Posterior vena cava (tissue), 2 donors: ENCODE measurements at regions not wholly inside any gene's neighbourhood (a gene's known extent, or its start where the extent isn't known, plus 50 kb on each side); places are given as distances from the start of the nearest gene placed in this dataset.

ENCODE experiments used
- DNase-seq: peaks from one replicate; pipeline ENCODE4 v3.0.0-alpha.2; 2020; ENCODE audit warnings: low spot score
- intact Hi-C, 2 donors: fragments of 100-400 bp; cut with DNase I; formaldehyde crosslinking; loops; one replicate each; pipeline versions ENCODE4 v1.14.1 to v1.14.2; 2022 to 2023
- donor health status: DM: yes; HTN: yes; CAD: no.
- donor health status: DM: yes; HTN: yes; CAD: no.

GRCh38 chr7:36076074-36076473, 77.0 kb upstream of the EEPD1 start:
- no peak for DNase-seq
- intact Hi-C loops = no loop called here

GRCh38 chr7:36078816-36079360, 74.2 kb upstream of the EEPD1 start:
- no peak for DNase-seq
- intact Hi-C loops = no loop called here

- intact Hi-C loops = no loop called here
- DNase-seq = no peak
Observed at GRCh38 chr7:36079446-36080025, 73.5 kb upstream of the EEPD1 start.

GRCh38 chr7:36080843-36081242, 72.2 kb upstream of the EEPD1 start:
- intact Hi-C loops = no loop called here
- DNase-seq = no peak

DNA sequence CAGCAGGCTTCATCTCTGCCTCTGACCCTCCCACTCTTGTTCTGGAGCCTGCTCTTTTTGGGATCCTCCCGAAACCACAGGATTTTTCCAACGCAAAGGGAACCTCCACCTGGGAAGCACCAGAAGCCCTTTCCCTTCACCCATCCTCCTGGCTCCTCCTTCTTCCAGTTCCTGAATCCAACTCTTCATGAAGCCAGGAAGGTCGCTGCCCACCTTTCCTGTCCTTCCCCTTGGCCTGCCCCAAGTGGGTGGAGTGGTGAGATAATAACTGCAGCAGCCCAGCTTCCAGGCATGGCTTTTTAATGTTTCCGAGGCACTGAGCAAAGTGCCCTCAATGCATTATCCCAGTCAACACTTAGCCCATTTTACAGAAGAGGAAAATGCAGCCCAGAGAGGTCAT, 70.8 kb upstream of the EEPD1 start:
- DNase-seq = no peak
- intact Hi-C loops = no loop called here

GRCh38 chr7:36082910-36083309, 70.1 kb upstream of the EEPD1 start:
- DNase-seq = no peak
- intact Hi-C loops = no loop called here

DNA sequence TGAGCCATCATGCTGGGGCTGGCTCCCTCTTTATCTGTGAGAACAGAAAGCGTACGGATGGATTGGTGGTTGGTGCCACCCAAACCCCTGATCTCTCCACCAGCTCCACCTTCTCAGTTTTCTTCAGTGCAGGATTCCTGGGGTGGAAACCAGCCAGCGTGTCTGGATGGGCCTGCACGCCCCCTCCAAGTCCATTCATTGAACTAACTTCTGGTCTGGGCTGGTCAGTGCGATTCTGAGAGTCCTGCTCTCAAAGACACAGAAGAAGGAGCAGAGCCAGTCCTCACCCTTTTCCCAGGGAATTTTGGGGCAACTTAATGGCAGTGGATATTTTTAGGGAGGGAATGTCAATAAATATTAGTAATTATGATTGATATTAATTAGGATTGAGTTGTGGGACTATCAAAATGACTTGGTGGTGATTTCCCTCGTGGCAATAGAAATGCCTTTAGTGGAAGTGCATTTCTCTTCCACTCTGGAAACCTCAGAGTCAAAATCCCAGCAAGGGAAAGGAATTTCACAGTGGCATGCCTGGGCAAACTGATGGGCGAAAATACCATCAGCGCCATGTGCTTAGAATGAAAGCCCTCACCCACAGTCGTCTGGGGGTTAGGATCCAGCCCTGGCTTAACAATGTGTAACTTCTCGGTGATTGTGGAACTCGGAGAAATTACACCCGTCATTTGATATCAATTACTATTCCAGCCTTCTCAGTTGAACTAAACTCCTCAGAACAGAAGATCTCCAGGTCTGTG, 69.3 kb upstream of the EEPD1 start:
- intact Hi-C loops = no loop called here

GRCh38 chr7:36084485-36085091, 68.5 kb upstream of the EEPD1 start:
- DNase-seq = no peak

More for the DNA sequence above, 69.3 kb upstream of the EEPD1 start:
- DNase-seq = no peak

GRCh38 chr7:36085096-36085495, 68.0 kb upstream of the EEPD1 start:
- DNase-seq = no peak
- intact Hi-C loops = no loop called here

More at GRCh38 chr7:36084485-36085091, 68.5 kb upstream of the EEPD1 start:
- intact Hi-C loops = no loop called here

DNA sequence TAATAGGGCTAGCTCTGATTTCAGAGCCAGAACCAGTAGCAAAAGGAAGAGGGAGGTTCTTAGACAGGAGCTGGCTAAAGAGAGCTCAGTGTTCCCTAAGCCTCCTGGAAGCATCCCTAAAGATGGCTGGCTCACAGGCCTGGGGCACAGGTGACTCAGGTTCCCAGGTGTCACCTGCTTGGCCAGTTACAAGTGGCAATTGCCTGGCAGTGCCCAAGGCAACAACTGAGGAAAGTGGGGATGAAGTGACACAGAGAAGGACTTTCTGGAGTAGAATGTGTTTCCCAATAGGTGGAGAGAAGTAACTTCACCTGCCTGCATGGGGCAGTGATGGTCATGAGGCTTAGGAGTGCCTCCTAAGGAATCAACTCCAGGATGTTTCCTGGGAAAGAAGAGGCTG, 66.5 kb upstream of the EEPD1 start:
- intact Hi-C loops = no loop called here
- DNase-seq = no peak

DNA sequence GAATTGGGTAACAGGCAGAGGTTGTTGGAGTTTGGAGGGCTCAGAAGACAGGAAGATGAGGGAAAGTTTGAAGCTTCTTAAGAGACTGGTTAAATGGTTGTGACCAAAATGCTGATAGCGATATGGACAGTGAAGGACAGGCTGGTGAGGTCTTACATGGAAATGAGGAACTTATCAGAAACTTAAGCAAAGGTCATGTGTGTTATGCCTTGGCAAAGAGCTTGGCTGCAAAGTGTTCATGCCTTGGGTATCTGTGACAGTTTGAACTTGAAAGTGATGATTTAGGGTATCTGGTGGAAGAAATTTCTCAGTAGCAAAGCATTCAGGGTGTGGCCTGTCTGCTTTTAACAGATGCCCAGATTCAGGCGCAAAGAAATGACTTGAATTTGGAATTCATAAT, 64.5 kb upstream of the EEPD1 start:
- DNase-seq = no peak
- intact Hi-C loops = no loop called here

DNA sequence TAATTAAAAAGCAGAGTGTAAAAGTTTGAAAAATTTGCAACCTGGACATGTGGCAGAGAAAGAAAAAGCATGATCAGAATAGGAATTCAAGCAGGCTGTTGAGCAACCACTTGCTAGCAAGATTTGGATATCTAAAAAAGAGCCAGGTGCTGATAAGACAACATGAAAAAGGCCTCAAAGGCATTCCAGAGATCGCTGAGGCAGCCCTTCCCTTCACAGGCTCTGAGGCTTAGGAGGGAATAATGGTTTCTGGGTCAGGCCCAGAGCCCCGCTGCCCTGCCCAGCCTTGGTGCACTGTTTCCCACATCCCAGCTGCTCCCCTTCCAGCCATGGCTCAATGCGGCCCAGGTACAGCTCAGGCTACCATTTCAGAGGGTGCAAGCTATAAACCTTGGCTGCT, 64.1 kb upstream of the EEPD1 start:
- intact Hi-C loops = no loop called here
- no peak for DNase-seq

DNA sequence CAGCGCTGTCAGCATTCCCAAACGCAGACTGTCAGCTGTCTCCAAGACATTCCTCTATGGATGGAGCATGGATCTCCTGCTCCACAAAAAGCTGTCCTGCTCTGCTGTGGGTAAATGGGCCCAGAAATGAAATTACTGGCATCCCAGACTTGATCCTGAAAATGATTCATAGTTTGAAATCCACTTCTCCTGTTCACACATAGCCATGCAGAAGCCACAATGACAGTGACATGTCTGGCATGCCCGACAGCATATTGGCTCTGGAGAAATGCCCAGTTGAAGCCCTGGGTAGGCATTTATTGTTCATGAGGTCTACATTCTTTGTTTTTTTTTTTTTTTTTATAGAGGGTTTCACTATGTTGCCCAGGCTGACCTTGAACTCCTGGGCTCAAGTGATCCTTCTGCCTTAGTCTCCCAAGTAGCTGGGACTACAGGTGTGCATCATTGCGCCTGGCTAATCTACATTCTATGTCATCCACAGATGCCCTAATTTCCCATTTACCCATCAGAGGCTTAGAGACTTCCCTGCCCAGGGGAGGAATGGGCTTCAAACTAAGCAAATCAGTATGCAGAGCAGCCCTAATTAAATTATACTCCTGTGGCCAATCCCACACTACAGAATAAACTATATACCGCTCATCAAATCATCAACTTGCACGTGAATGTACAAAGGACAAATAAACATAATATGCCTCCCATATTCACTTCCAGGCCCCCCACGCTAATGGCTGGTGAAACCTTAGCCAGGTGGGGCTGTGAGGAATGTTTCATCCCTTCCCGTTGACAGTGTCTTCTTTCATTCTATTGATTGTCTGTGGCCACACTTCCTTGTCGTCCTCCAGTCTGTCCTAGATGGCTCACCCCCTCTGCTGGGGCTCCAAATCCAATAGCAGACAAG, 61.8 kb upstream of the EEPD1 start:
- DNase-seq = no peak
- intact Hi-C loops = no loop called here

DNA sequence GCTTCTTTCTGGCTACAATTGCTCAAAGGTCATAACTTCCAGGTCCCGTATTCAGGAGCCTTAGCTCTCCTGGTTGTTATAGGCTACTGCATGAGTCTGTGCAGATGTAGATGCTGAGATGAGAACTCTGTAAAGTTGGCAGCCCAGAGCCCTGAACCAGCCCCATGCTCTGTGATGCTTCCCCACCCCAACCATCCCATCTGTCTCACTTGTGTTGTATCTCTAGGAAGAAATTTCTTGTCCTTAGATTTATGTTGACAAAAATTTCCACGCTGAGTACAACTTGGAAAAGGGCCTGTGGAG, 61.2 kb upstream of the EEPD1 start:
- no peak for DNase-seq
- intact Hi-C loops = no loop called here

DNA sequence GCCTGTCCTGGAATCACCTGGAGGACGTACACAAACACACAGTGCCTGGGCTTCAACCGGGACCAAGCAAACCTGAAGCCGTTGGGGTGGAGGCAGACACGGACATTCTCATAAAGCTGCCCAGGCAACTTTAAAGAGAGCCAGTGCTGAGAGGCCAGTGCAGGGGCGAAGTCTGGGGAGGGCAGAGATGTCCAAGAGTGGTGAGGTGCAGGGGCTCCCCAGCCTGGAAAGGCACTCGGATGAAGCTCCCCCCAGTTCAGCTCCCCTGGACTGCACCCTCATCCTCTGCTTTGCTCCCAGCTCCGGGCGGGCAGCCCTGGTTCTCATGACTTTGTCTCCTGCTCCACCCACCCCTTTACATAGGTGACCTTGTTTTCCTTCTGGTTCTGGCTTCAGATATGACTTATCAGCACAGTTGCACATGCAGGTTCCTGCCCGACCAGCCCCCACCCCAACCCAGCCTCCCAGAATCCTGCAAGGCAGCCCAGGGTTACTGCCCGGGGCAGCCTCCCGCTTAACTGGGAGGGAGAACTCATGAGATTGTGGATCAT, 60.8 kb upstream of the EEPD1 start:
- DNase-seq = no peak
- intact Hi-C loops = no loop called here

- intact Hi-C loops = no loop called here
- DNase-seq = no peak
Observed at GRCh38 chr7:36096460-36097095, 56.5 kb upstream of the EEPD1 start.

DNA sequence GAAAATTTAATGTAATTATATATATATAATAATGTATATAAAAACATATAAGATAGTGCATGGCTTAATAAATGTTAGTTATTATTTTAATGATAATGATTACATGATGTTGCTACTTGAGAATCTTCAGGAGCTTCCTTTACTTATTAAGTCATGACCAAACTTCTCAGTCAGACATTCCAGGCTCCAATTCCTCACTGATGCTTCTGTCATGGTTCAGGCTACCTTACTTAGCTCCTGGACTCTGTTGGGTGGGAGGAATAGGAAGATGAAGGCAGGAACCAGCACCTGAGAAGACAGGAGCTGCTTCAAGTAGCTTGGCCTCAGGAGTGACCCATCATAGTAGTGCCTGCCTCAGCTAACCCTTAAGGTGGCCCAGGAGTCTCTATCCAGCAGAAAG, 55.0 kb upstream of the EEPD1 start:
- intact Hi-C loops = no loop called here
- DNase-seq = no peak

GRCh38 chr7:36100226-36100625, 52.8 kb upstream of the EEPD1 start:
- intact Hi-C loops = no loop called here
- DNase-seq = no peak

- intact Hi-C loops = no loop called here
Observed at GRCh38 chr7:36100634-36101033, 52.4 kb upstream of the EEPD1 start.

More at GRCh38 chr7:36100634-36101033, 52.4 kb upstream of the EEPD1 start:
- DNase-seq = no peak
